HG02884 (cell line): ENCODE measurements at regions not wholly inside any gene's neighbourhood (a gene's known extent, or its start where the extent isn't known, plus 50 kb on each side); places are given as distances from the start of the nearest gene placed in this dataset.
"Not testable (repeated sequence)": the region's sequence is repeated elsewhere in the genome, so short reads cannot be mapped to it uniquely, and the experiment has no call there.

Experiments
- ATAC-seq: cut with Tn5 transposase; IDR thresholded peaks from one replicate; pipeline ENCODE4 v1.9.1; 2021; ENCODE audit warnings: mild to moderate bottlenecking, moderate library complexity; ENCODE audit not compliant: unreplicated experiment

GRCh38 chr15:31178705-31179104 lies 77.2 kb upstream of the TRPM1 start:
- no peak for ATAC-seq

- ATAC-seq = no peak
Observed at GRCh38 chr15:31179693-31180092, 78.2 kb upstream of the TRPM1 start.

- ATAC-seq = no peak
Observed at GRCh38 chr15:31193291-31193690, 91.8 kb upstream of the TRPM1 start.

- no peak for ATAC-seq
Observed at GRCh38 chr15:31195871-31196270, 94.3 kb upstream of the TRPM1 start.

- no peak for ATAC-seq
Observed at GRCh38 chr15:31197497-31198414, 96.2 kb upstream of the TRPM1 start.

GRCh38 chr15:31200735-31201151 lies 99.2 kb upstream of the TRPM1 start:
- no peak for ATAC-seq

- no peak for ATAC-seq
Observed at GRCh38 chr15:31202953-31203352, 101.4 kb upstream of the TRPM1 start.

GRCh38 chr15:31203999-31204398 lies 102.5 kb upstream of the TRPM1 start:
- ATAC-seq = no peak

- no peak for ATAC-seq
Observed at GRCh38 chr15:31206386-31207181, 105.1 kb upstream of the TRPM1 start.

- no peak for ATAC-seq
Observed at GRCh38 chr15:31207246-31207645, 105.7 kb upstream of the TRPM1 start.

- not testable (repeated sequence) for ATAC-seq
Observed at GRCh38 chr15:31207861-31208260, 106.3 kb upstream of the TRPM1 start.

- no peak for ATAC-seq
Observed at GRCh38 chr15:31208817-31209216, 107.3 kb upstream of the TRPM1 start.

GRCh38 chr15:31211353-31211752 lies 109.8 kb upstream of the TRPM1 start:
- ATAC-seq = no peak

GRCh38 chr15:31212326-31213080 lies 111.0 kb upstream of the TRPM1 start:
- ATAC-seq = no peak

GRCh38 chr15:31214158-31214863 lies 112.3 kb upstream of the KLF13 start:
- no peak for ATAC-seq

- ATAC-seq = no peak
Observed at GRCh38 chr15:31214864-31215489, 111.7 kb upstream of the KLF13 start.

GRCh38 chr15:31215490-31216214 lies 111.0 kb upstream of the KLF13 start:
- peak; percentile 84 for ATAC-seq

GRCh38 chr15:31216215-31216911 lies 110.3 kb upstream of the KLF13 start:
- peak; percentile 15 for ATAC-seq

- ATAC-seq = no peak
Observed at GRCh38 chr15:31217067-31217466, 109.6 kb upstream of the KLF13 start.
